ENCODE measurements at regions not wholly inside any gene's neighbourhood (a gene's known extent, or its start where the extent isn't known, plus 50 kb on each side); places are given as distances from the start of the nearest gene placed in this dataset.

DNA sequence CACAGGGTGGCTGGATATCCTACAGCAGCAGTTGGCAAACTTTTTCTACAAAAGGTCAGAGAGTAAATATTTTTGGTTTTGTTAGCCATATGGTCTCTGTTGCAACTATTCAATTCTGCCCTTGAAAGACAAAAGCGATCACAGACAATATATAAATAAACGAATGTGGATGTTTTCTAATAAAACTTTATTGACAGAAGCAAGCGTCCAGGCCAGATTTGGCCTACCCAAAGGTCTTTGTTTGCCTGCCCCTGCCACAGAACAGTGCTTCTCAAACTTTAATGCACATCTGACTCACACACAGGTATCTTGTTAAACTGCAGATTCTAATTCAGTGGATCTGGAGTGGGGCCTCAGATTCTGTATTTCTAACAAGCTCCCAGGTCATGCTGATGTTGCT, 621.4 kb upstream of the DIPK2B start:
- TF ChIP-seq ZNF658 (tag by site-specific recombination; IDR thresholded peaks at IDR 0.05) = no peak
- no peak for TF ChIP-seq ZEB2 (tag by site-specific recombination; IDR thresholded peaks at IDR 0.05)
- TF ChIP-seq, protein P1, sequence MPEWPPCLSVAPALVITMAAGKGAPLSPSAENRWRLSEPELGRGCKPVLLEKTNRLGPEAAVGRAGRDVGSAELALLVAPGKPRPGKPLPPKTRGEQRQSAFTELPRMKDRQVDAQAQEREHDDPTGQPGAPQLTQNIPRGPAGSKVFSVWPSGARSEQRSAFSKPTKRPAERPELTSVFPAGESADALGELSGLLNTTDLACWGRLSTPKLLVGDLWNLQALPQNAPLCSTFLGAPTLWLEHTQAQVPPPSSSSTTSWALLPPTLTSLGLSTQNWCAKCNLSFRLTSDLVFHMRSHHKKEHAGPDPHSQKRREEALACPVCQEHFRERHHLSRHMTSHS (tag by site-specific recombination; IDR thresholded peaks at IDR 0.05) = no peak
- TF ChIP-seq GLI4 (tag by site-specific recombination; IDR thresholded peaks at IDR 0.05) = no peak
- TF ChIP-seq, protein P2, sequence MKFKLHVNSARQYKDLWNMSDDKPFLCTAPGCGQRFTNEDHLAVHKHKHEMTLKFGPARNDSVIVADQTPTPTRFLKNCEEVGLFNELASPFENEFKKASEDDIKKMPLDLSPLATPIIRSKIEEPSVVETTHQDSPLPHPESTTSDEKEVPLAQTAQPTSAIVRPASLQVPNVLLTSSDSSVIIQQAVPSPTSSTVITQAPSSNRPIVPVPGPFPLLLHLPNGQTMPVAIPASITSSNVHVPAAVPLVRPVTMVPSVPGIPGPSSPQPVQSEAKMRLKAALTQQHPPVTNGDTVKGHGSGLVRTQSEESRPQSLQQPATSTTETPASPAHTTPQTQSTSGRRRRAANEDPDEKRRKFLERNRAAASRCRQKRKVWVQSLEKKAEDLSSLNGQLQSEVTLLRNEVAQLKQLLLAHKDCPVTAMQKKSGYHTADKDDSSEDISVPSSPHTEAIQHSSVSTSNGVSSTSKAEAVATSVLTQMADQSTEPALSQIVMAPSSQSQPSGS (tag by site-specific recombination; IDR thresholded peaks at IDR 0.05; ENCODE audit: low read depth) = no peak
- no peak for TF ChIP-seq FEZF1 (tag by site-specific recombination; IDR thresholded peaks at IDR 0.05)
- TF ChIP-seq, protein P3, sequence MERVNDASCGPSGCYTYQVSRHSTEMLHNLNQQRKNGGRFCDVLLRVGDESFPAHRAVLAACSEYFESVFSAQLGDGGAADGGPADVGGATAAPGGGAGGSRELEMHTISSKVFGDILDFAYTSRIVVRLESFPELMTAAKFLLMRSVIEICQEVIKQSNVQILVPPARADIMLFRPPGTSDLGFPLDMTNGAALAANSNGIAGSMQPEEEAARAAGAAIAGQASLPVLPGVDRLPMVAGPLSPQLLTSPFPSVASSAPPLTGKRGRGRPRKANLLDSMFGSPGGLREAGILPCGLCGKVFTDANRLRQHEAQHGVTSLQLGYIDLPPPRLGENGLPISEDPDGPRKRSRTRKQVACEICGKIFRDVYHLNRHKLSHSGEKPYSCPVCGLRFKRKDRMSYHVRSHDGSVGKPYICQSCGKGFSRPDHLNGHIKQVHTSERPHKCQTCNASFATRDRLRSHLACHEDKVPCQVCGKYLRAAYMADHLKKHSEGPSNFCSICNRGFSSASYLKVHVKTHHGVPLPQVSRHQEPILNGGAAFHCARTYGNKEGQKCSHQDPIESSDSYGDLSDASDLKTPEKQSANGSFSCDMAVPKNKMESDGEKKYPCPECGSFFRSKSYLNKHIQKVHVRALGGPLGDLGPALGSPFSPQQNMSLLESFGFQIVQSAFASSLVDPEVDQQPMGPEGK (tag by site-specific recombination; IDR thresholded peaks at IDR 0.05) = no peak
- no peak for TF ChIP-seq ZNF184 (tag by site-specific recombination; IDR thresholded peaks at IDR 0.05)
- TF ChIP-seq, protein P4, sequence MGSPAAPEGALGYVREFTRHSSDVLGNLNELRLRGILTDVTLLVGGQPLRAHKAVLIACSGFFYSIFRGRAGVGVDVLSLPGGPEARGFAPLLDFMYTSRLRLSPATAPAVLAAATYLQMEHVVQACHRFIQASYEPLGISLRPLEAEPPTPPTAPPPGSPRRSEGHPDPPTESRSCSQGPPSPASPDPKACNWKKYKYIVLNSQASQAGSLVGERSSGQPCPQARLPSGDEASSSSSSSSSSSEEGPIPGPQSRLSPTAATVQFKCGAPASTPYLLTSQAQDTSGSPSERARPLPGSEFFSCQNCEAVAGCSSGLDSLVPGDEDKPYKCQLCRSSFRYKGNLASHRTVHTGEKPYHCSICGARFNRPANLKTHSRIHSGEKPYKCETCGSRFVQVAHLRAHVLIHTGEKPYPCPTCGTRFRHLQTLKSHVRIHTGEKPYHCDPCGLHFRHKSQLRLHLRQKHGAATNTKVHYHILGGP (tag by site-specific recombination; IDR thresholded peaks at IDR 0.05) = no peak
- no peak for TF ChIP-seq ZNF24 (tag by site-specific recombination; IDR thresholded peaks at IDR 0.05)
- TF ChIP-seq ZNF791 (tag by site-specific recombination; IDR thresholded peaks at IDR 0.05) = no peak
- ChIA-PET CTCF (no interaction called here), POLR2A (no interaction called here)
- no peak overlapping the region for H3K27ac ChIP-seq (ENCODE audit: extremely low read depth, low read depth, low read length)
- H3K9me3 ChIP-seq (ENCODE audit: control insufficient read depth, insufficient read depth, low read depth, low read length) = no peaks in the 10 kb centered on the region
- no peak overlapping the region for H3K4me3 ChIP-seq (ENCODE audit: low read depth, low read length)
- H3K36me3 ChIP-seq (ENCODE audit: control insufficient read depth in 2 of 2, insufficient read depth in 1 of 2, low read length in 2 of 2) = no peaks in the 10 kb centered on the region
- H3K4me1 ChIP-seq (ENCODE audit: control insufficient read depth, insufficient read depth, low read length) = no peaks in the 10 kb centered on the region

- Histone ChIP-seq H3K27ac (ENCODE audit: extremely low read depth, low read depth, low read length) (no peak overlapping the region), H3K4me3 (ENCODE audit: low read depth, low read length) (no peak overlapping the region), H3K9me3 (ENCODE audit: control insufficient read depth, insufficient read depth, low read depth, low read length) (no peaks in the 10 kb centered on the region; the same call in 1 of the 2 replicates), H3K36me3 (ENCODE audit: control insufficient read depth in 2 of 2, insufficient read depth in 1 of 2, low read length in 2 of 2) (no peaks in the 10 kb centered on the region), H3K4me1 (ENCODE audit: control insufficient read depth, insufficient read depth, low read length) (no peaks in the 10 kb centered on the region)
- ChIA-PET POLR2A (interaction anchor here (0.7 kb wide), 1 partner anchor 24 kb away, joined by 3 read pairs; no protein-coding TSS in a partner anchor), CTCF (no interaction called here)
- TF ChIP-seq ZNF777 (tag by site-specific recombination; IDR thresholded peaks at IDR 0.05; ENCODE audit: borderline replicate concordance) (no peak), ZNF184 (tag by site-specific recombination; IDR thresholded peaks at IDR 0.05) (no peak), HOXD13 (CRISPR knock-in tag; IDR thresholded peaks at IDR 0.05; ENCODE audit: borderline replicate concordance) (no peak), ZNF514 (tag by site-specific recombination; IDR thresholded peaks at IDR 0.05) (no peak), ZNF138 (tag by site-specific recombination; IDR thresholded peaks at IDR 0.05; ENCODE audit: borderline replicate concordance) (no peak), ZNF558 (tag by site-specific recombination; IDR thresholded peaks at IDR 0.05) (no peak), ZNF37A (tag by site-specific recombination; IDR thresholded peaks at IDR 0.05) (no peak)
- TF ChIP-seq, protein P5, sequence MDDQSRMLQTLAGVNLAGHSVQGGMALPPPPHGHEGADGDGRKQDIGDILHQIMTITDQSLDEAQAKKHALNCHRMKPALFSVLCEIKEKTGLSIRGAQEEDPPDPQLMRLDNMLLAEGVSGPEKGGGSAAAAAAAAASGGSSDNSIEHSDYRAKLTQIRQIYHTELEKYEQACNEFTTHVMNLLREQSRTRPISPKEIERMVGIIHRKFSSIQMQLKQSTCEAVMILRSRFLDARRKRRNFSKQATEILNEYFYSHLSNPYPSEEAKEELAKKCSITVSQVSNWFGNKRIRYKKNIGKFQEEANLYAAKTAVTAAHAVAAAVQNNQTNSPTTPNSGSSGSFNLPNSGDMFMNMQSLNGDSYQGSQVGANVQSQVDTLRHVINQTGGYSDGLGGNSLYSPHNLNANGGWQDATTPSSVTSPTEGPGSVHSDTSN (CRISPR knock-in tag; IDR thresholded peaks at IDR 0.05) = no peak
- TF ChIP-seq, protein P6, sequence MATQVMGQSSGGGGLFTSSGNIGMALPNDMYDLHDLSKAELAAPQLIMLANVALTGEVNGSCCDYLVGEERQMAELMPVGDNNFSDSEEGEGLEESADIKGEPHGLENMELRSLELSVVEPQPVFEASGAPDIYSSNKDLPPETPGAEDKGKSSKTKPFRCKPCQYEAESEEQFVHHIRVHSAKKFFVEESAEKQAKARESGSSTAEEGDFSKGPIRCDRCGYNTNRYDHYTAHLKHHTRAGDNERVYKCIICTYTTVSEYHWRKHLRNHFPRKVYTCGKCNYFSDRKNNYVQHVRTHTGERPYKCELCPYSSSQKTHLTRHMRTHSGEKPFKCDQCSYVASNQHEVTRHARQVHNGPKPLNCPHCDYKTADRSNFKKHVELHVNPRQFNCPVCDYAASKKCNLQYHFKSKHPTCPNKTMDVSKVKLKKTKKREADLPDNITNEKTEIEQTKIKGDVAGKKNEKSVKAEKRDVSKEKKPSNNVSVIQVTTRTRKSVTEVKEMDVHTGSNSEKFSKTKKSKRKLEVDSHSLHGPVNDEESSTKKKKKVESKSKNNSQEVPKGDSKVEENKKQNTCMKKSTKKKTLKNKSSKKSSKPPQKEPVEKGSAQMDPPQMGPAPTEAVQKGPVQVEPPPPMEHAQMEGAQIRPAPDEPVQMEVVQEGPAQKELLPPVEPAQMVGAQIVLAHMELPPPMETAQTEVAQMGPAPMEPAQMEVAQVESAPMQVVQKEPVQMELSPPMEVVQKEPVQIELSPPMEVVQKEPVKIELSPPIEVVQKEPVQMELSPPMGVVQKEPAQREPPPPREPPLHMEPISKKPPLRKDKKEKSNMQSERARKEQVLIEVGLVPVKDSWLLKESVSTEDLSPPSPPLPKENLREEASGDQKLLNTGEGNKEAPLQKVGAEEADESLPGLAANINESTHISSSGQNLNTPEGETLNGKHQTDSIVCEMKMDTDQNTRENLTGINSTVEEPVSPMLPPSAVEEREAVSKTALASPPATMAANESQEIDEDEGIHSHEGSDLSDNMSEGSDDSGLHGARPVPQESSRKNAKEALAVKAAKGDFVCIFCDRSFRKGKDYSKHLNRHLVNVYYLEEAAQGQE (tag by site-specific recombination; IDR thresholded peaks at IDR 0.05) = no peak
Observed at GRCh38 chrX:45818913-45819312, 618.2 kb upstream of the DIPK2B start.

Data from HEK293 (cell line).